GM23248 (cell line): ENCODE measurements at regions not wholly inside any gene's neighbourhood (a gene's known extent, or its start where the extent isn't known, plus 50 kb on each side); places are given as distances from the start of the nearest gene placed in this dataset.

Experiments used
- DNase-seq: peaks from one replicate; pipeline ENCODE4 v3.0.0-alpha.2; 2015
- H2AFZ ChIP-seq: fragments of 200-600 bp; sonication (generic); 2 replicates; pipeline ENCODE4 v1.6.1; 2016; ENCODE audit warnings: antibody characterized with exemption
- H3F3A ChIP-seq: fragments of 200-600 bp; sonication (generic); 2 replicates; pipeline ENCODE4 v1.6.1; 2016; ENCODE audit warnings: mild to moderate bottlenecking, antibody characterized with exemption, mixed run types; ENCODE audit not compliant: insufficient read depth
- H3K27ac ChIP-seq: fragments of 200-600 bp; sonication (generic); 2 replicates; pipeline ENCODE4 v1.5.1; 2016; ENCODE audit warnings: mild to moderate bottlenecking
- H3K27me3 ChIP-seq: fragments of 200-600 bp; sonication (generic); replicated peaks from 2 replicates; pipeline ENCODE4 v1.6.1; 2016; ENCODE audit warnings: mild to moderate bottlenecking; ENCODE audit not compliant: insufficient read depth
- H3K36me3 ChIP-seq: fragments of 200-600 bp; sonication (generic); 2 replicates; pipeline ENCODE4 v1.6.1; 2016; ENCODE audit warnings: low read depth, mild to moderate bottlenecking
- H3K4me1 ChIP-seq: fragments of 200-600 bp; sonication (generic); 2 replicates; pipeline ENCODE4 v1.6.1; 2016; ENCODE audit warnings: mild to moderate bottlenecking; ENCODE audit not compliant: insufficient read depth
- H3K4me2 ChIP-seq: fragments of 200-600 bp; sonication (generic); one replicate; pipeline ENCODE4 v1.6.1; 2016; ENCODE audit warnings: mild to moderate bottlenecking; ENCODE audit not compliant: unreplicated experiment
- H3K4me3 ChIP-seq: fragments of 200-600 bp; sonication (generic); 2 replicates; pipeline ENCODE4 v1.5.1; 2016; ENCODE audit warnings: mild to moderate bottlenecking
- H3K79me2 ChIP-seq: fragments of 200-600 bp; sonication (generic); 2 replicates; pipeline ENCODE4 v1.6.1; 2016; ENCODE audit warnings: mild to moderate bottlenecking; ENCODE audit not compliant: insufficient read depth
- H3K9ac ChIP-seq: fragments of 200-600 bp; sonication (generic); 2 replicates; pipeline ENCODE4 v1.6.1; 2016; ENCODE audit warnings: mild to moderate bottlenecking
- H3K9me2 ChIP-seq: fragments of 200-600 bp; sonication (generic); 2 replicates; pipeline ENCODE4 v1.6.1; 2016; ENCODE audit warnings: mixed run types, mild to moderate bottlenecking, moderate library complexity; ENCODE audit not compliant: insufficient read depth
- H3K9me3 ChIP-seq: fragments of 200-600 bp; sonication (generic); one replicate; pipeline ENCODE4 v1.6.1; 2017; ENCODE audit warnings: low read depth
- H4K20me1 ChIP-seq: fragments of 200-600 bp; sonication (generic); 2 replicates; pipeline ENCODE4 v1.6.0; 2016; ENCODE audit not compliant: insufficient read depth
- EZH2 ChIP-seq: fragments of 200-600 bp; sonication (generic); IDR thresholded peaks from 2 replicates; pipeline ENCODE4 v1.6.1; 2018; ENCODE audit warnings: antibody characterized with exemption, mild to moderate bottlenecking; ENCODE audit not compliant: insufficient read depth, poor library complexity, severe bottlenecking
- EZH2phosphoT487 ChIP-seq: fragments of 200-600 bp; sonication (generic); IDR thresholded peaks from 2 replicates; pipeline ENCODE4 v1.6.1; 2018; ENCODE audit warnings: antibody characterized with exemption, moderate library complexity, mild to moderate bottlenecking, low read depth; ENCODE audit not compliant: insufficient read depth
- WGBS, 2 experiments: methylation state at CpG; one replicate each; pipeline ENCODE4 v1.1.6; 2015 to 2017; ENCODE audit warnings: low lambda C conversion rate in 2 of 2, low coverage in 1 of 2; ENCODE audit errors: missing lambda C conversion rate in 2 of 2; 5-methylcytosine and 5-hydroxymethylcytosine counted together
- in situ Hi-C: fragments of 300-500 bp; cut with MboI; formaldehyde crosslinking; loops from 2 replicates; pipeline ENCODE4 v1.15.0; 2020

DNA sequence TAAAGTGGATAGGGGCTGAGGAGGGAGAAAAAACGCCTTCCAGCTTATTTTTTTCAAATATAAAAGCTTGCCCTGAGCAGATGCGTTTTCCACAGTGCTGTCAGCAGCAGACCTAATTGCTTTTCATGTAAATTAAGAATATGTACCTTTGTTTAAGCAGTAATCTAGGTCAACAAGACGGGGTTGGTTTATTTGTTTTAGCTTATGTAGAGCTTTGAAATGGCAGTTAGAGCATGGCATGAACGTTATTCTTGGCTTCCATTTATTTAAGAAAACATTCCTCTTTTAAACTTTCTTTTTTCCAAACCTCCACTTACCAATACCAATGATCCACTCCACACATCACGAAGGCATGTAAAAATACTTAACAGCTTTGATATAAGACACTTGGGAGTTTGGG, 220.3 kb upstream of the TENM3 start:
- H3K4me3 ChIP-seq: no peak overlapping the region
- TF ChIP-seq EZH2phosphoT487 (no peak), EZH2 (no peak)
- no peak overlapping the region for H2AFZ ChIP-seq
- H3F3A ChIP-seq: no peaks in the 10 kb centered on the region
- WGBS, 2 experiments: 10 to 11% methylated on average over 5 of the region's 5 CpGs
- H3K4me2 ChIP-seq: no peak overlapping the region
- H3K9me3 ChIP-seq: no peaks in the 10 kb centered on the region
- no peak overlapping the region for H3K9ac ChIP-seq
- no peak overlapping the region for H3K27ac ChIP-seq
- in situ Hi-C loops: no loop called here
- H4K20me1 ChIP-seq: no peaks in the 10 kb centered on the region
- no peaks in the 10 kb centered on the region for H3K27me3 ChIP-seq
- no peak for DNase-seq
- H3K79me2 ChIP-seq: no peaks in the 10 kb centered on the region
- H3K36me3 ChIP-seq: no peaks in the 10 kb centered on the region
- H3K4me1 ChIP-seq: no peaks in the 10 kb centered on the region
- H3K9me2 ChIP-seq: no peaks in the 10 kb centered on the region

DNA sequence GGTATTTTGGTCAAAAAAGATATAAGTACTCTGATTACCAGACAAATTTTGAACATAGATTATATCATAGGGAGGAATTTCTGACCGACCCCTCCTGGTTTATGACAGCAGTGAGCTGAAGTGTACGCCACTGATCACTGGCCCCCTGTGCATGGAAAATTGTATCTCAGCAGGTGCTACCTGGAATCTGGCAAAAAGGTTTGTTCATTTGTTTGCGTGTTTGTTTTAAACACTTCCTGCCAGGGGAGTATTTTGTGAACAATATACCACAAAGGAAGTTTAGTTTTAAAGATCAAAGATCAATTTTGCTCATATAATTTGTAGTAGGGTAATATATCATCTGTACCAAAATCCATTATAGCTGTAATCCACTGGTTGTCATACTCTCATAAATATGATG, 219.7 kb upstream of the TENM3 start:
- no peak overlapping the region for H2AFZ ChIP-seq
- DNase-seq: no peak
- H4K20me1 ChIP-seq: no peaks in the 10 kb centered on the region
- no peak overlapping the region for H3K4me3 ChIP-seq
- WGBS, 2 experiments: 16 to 17% methylated on average over 3 of the region's 3 CpGs
- H3K36me3 ChIP-seq: no peaks in the 10 kb centered on the region
- no peak overlapping the region for H3K27ac ChIP-seq
- in situ Hi-C loops: no loop called here
- H3F3A ChIP-seq: no peaks in the 10 kb centered on the region
- no peaks in the 10 kb centered on the region for H3K9me3 ChIP-seq
- no peaks in the 10 kb centered on the region for H3K9me2 ChIP-seq
- no peak overlapping the region for H3K4me2 ChIP-seq
- H3K79me2 ChIP-seq: no peaks in the 10 kb centered on the region
- TF ChIP-seq EZH2 (no peak), EZH2phosphoT487 (no peak)
- no peaks in the 10 kb centered on the region for H3K27me3 ChIP-seq
- no peak overlapping the region for H3K9ac ChIP-seq
- no peaks in the 10 kb centered on the region for H3K4me1 ChIP-seq

DNA sequence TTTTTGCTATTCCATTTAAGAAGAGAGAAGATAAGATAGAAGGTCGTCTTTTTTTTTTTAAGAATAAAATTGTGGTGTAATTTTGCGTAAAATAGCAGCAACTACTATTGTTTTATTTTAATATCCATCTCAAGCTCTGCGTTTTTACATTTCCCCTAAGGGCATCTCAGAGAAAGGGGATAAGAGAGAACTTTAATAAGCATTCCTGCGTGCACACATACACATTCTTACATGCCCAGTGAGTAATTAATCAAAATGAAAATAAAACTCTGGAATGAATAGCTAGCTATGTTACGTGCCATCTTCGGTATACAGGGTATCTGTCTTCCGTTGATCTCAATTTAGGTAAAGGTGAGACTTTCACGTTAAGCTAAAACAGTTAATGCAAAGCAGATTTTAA, 200.3 kb upstream of the TENM3 start:
- H3K9me3 ChIP-seq: no peaks in the 10 kb centered on the region
- no peaks in the 10 kb centered on the region for H3K79me2 ChIP-seq
- no peak for DNase-seq
- no peak overlapping the region for H2AFZ ChIP-seq
- H3K27me3 ChIP-seq: no peaks in the 10 kb centered on the region
- H3K4me3 ChIP-seq: no peak overlapping the region
- H4K20me1 ChIP-seq: no peaks in the 10 kb centered on the region
- no peaks in the 10 kb centered on the region for H3F3A ChIP-seq
- H3K27ac ChIP-seq: no peak overlapping the region
- H3K36me3 ChIP-seq: no peaks in the 10 kb centered on the region
- no peaks in the 10 kb centered on the region for H3K9me2 ChIP-seq
- TF ChIP-seq EZH2phosphoT487 (no peak), EZH2 (no peak)
- in situ Hi-C loops: no loop called here
- no peak overlapping the region for H3K9ac ChIP-seq
- WGBS, 2 experiments: 32 to 36% methylated on average over 8 of the region's 8 CpGs
- no peak overlapping the region for H3K4me2 ChIP-seq
- no peaks in the 10 kb centered on the region for H3K4me1 ChIP-seq

DNA sequence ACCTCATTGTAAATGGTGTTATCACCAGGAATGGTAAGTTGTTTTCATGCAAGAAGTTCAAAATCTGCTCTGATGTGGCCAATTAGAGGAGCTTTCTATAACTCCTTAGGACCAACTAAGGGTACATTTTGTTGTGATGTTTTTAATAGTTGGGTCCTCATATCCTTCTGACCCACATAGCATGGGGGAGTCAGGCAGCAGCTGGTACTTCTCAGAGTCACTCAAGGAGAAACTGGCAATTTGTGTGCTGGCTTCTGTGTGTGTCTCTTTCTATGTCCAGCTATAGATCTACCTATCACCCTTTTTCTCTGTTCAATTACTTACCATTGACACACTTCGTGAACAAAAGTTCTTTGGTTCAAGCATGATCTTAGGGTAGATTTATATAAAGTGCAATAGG, 194.3 kb upstream of the TENM3 start:
- H3F3A ChIP-seq: no peaks in the 10 kb centered on the region
- in situ Hi-C loops: no loop called here
- no peaks in the 10 kb centered on the region for H4K20me1 ChIP-seq
- H3K4me3 ChIP-seq: no peak overlapping the region
- H3K9me2 ChIP-seq: no peaks in the 10 kb centered on the region
- no peaks in the 10 kb centered on the region for H3K9me3 ChIP-seq
- DNase-seq: no peak
- H3K27ac ChIP-seq: no peak overlapping the region
- H3K27me3 ChIP-seq: no peaks in the 10 kb centered on the region
- H3K36me3 ChIP-seq: no peaks in the 10 kb centered on the region
- H3K79me2 ChIP-seq: no peaks in the 10 kb centered on the region
- TF ChIP-seq EZH2: no peak
- TF ChIP-seq EZH2phosphoT487: no peak
- no peak overlapping the region for H3K9ac ChIP-seq
- H3K4me2 ChIP-seq: no peak overlapping the region
- H3K4me1 ChIP-seq: no peaks in the 10 kb centered on the region
- no peak overlapping the region for H2AFZ ChIP-seq
- WGBS, 2 experiments: 30 to 35% methylated on average over 1 of the region's 1 CpG

DNA sequence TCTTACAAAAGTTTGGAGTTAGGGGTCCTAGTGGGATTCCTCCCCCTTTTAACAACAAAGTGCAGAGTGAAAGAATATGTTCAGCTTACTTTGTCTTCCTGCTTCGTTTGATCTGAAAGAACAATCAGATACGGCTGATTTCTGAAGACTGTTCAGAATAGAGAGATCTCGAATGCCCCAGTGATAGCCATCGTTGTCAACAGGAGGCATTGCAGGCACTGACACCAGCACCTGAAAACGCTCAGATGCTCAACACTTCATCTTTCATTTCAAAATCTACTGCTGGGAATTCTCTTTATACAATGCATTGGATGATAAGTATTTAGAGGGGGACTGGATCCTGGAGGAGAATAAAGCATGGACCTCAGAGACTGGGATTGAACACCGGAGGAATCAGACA, 186.3 kb upstream of the TENM3 start:
- no peak for DNase-seq
- WGBS, 2 experiments: 15 to 18% methylated on average over 6 of the region's 6 CpGs
- Histone ChIP-seq H3K27ac (no peak overlapping the region), H3K36me3 (no peaks in the 10 kb centered on the region), H3K4me1 (no peaks in the 10 kb centered on the region), H3K9me3 (no peaks in the 10 kb centered on the region), H3F3A (no peaks in the 10 kb centered on the region), H3K4me2 (no peak overlapping the region), H3K9ac (no peak overlapping the region), H4K20me1 (no peaks in the 10 kb centered on the region), H3K4me3 (no peak overlapping the region), H3K27me3 (no peaks in the 10 kb centered on the region), H2AFZ (no peak overlapping the region), H3K9me2 (no peaks in the 10 kb centered on the region), H3K79me2 (no peaks in the 10 kb centered on the region)
- in situ Hi-C loops: no loop called here
- no peak for TF ChIP-seq EZH2
- no peak for TF ChIP-seq EZH2phosphoT487
